ENCODE measurements at regions not wholly inside any gene's neighbourhood (a gene's known extent, or its start where the extent isn't known, plus 50 kb on each side); places are given as distances from the start of the nearest gene placed in this dataset.

GRCh38 chr18:45136381-45137086, 455.8 kb downstream of the SETBP1 start:
- no peak overlapping the region for H3K27ac ChIP-seq
- no peak for TF ChIP-seq CTCF (IDR thresholded peaks at IDR 0.05)
- H3K36me3 ChIP-seq, result no peaks in the 10 kb centered on the region
- H3K4me1 ChIP-seq (ENCODE audit: control insufficient read depth in 1 of 2, insufficient read depth in 1 of 2, low read depth in 1 of 2, low read length in 1 of 2), result no peaks in the 10 kb centered on the region
- no peak overlapping the region for H3K4me3 ChIP-seq (ENCODE audit: low read depth in 1 of 2, low read length in 1 of 2)
- H3K27me3 ChIP-seq, result no peaks in the 10 kb centered on the region
- H3K9me3 ChIP-seq, result no peaks in the 10 kb centered on the region

- Histone ChIP-seq H3K9me3 (no peaks in the 10 kb centered on the region), H3K4me3 (ENCODE audit: low read depth in 1 of 2, low read length in 1 of 2) (no peak overlapping the region), H3K27ac (no peak overlapping the region), H3K27me3 (no peaks in the 10 kb centered on the region), H3K4me1 (ENCODE audit: control insufficient read depth in 1 of 2, insufficient read depth in 1 of 2, low read depth in 1 of 2, low read length in 1 of 2) (no peaks in the 10 kb centered on the region), H3K36me3 (no peaks in the 10 kb centered on the region)
- TF ChIP-seq CTCF (IDR thresholded peaks at IDR 0.05), result no peak
These were observed 456.4 kb downstream of the SETBP1 start for GRCh38 chr18:45137087-45137419.

GRCh38 chr18:45139478-45139877, 458.8 kb downstream of the SETBP1 start:
- H3K9me3 ChIP-seq, result no peaks in the 10 kb centered on the region
- no peaks in the 10 kb centered on the region for H3K36me3 ChIP-seq
- no peaks in the 10 kb centered on the region for H3K27me3 ChIP-seq
- no peaks in the 10 kb centered on the region for H3K4me1 ChIP-seq (ENCODE audit: control insufficient read depth in 1 of 2, insufficient read depth in 1 of 2, low read depth in 1 of 2, low read length in 1 of 2)
- no peak overlapping the region for H3K4me3 ChIP-seq (ENCODE audit: low read depth in 1 of 2, low read length in 1 of 2)
- no peak overlapping the region for H3K27ac ChIP-seq
- no peak for TF ChIP-seq CTCF (IDR thresholded peaks at IDR 0.05)

- TF ChIP-seq CTCF (IDR thresholded peaks at IDR 0.05), result no peak
- H3K4me3 ChIP-seq (ENCODE audit: low read depth in 1 of 2, low read length in 1 of 2), result no peak overlapping the region
- no peaks in the 10 kb centered on the region for H3K36me3 ChIP-seq
- H3K27me3 ChIP-seq, result no peaks in the 10 kb centered on the region
- H3K27ac ChIP-seq, result no peak overlapping the region
- no peaks in the 10 kb centered on the region for H3K4me1 ChIP-seq (ENCODE audit: control insufficient read depth in 1 of 2, insufficient read depth in 1 of 2, low read depth in 1 of 2, low read length in 1 of 2)
- H3K9me3 ChIP-seq, result no peaks in the 10 kb centered on the region
These were observed 462.2 kb downstream of the SETBP1 start for GRCh38 chr18:45142868-45143267.

- no peak for TF ChIP-seq CTCF (IDR thresholded peaks at IDR 0.05)
- Histone ChIP-seq H3K4me3 (ENCODE audit: low read depth in 1 of 2, low read length in 1 of 2) (no peak overlapping the region), H3K27ac (no peak overlapping the region), H3K4me1 (ENCODE audit: control insufficient read depth in 1 of 2, insufficient read depth in 1 of 2, low read depth in 1 of 2, low read length in 1 of 2) (no peaks in the 10 kb centered on the region), H3K27me3 (no peaks in the 10 kb centered on the region), H3K9me3 (no peaks in the 10 kb centered on the region), H3K36me3 (no peaks in the 10 kb centered on the region)
These were observed 465.6 kb upstream of the SLC14A2 start for GRCh38 chr18:45149712-45150111.

GRCh38 chr18:45151645-45152044, 463.6 kb upstream of the SLC14A2 start:
- Histone ChIP-seq H3K9me3 (no peaks in the 10 kb centered on the region), H3K27ac (no peak overlapping the region), H3K27me3 (no peaks in the 10 kb centered on the region), H3K4me3 (ENCODE audit: low read depth in 1 of 2, low read length in 1 of 2) (no peak overlapping the region), H3K4me1 (ENCODE audit: control insufficient read depth in 1 of 2, insufficient read depth in 1 of 2, low read depth in 1 of 2, low read length in 1 of 2) (no peaks in the 10 kb centered on the region), H3K36me3 (no peaks in the 10 kb centered on the region)
- no peak for TF ChIP-seq CTCF (IDR thresholded peaks at IDR 0.05)

Data from neutrophil (primary cell).